ENCODE measurements at regions not wholly inside any gene's neighbourhood (a gene's known extent, or its start where the extent isn't known, plus 50 kb on each side); places are given as distances from the start of the nearest gene placed in this dataset.

DNA sequence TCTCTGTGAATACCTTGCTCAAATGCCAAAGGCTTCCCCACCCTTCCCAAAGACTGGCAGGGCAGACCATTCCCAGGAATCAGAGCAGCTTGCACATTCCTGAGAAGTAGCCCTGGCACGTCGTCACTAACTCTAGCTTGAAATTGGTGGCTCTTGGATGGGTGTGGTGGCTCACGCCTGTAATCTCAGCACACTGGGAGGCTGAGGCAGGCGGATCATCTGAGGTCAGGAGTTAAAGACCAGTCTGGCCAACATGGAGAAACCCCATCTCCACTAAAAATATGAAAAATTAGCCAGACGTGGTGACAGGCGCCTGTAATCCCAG, 108.2 kb upstream of the MPP7 start:
- H3K4me2 ChIP-seq (ENCODE audit: low read length): no peak overlapping the region
- no peaks in the 10 kb centered on the region for H3K4me1 ChIP-seq (ENCODE audit: control insufficient read depth in 1 of 2, insufficient read depth in 2 of 2, low read length in 2 of 2)
- intact Hi-C loops (cut with micrococcal nuclease): no loop called here
- no peaks in the 10 kb centered on the region for H3K36me3 ChIP-seq (ENCODE audit: control insufficient read depth in 1 of 2, insufficient read depth in 2 of 2, low read length in 2 of 2)
- no peaks in the 10 kb centered on the region for H3K9me2 ChIP-seq (ENCODE audit: insufficient read depth)
- no peaks in the 10 kb centered on the region for H3K27me3 ChIP-seq (ENCODE audit: insufficient read depth, low read length)
- no peaks in the 10 kb centered on the region for H4K20me1 ChIP-seq (ENCODE audit: insufficient read depth)
- H2AFZ ChIP-seq (ENCODE audit: low read depth, low read length, poor library complexity, severe bottlenecking): no peak overlapping the region
- RAD21 ChIA-PET (ENCODE audit: low non-redundant PET in 1 of 2, low total read pairs in 2 of 2, uncharacterized antibody in 2 of 2, unreplicated experiment in 2 of 2): no interaction called here
- no peaks in the 10 kb centered on the region for H3K79me2 ChIP-seq (ENCODE audit: insufficient read depth, low read length)
- no peak overlapping the region for H3K27ac ChIP-seq (ENCODE audit: low read depth, low read length)
- H3K9ac ChIP-seq (ENCODE audit: low read length): no peak overlapping the region
- no peaks in the 10 kb centered on the region for H3K9me3 ChIP-seq (ENCODE audit: control insufficient read depth in 1 of 2, insufficient read depth in 1 of 2, low read depth in 1 of 2, low read length in 2 of 2)
- no TSS peak for BruUV-seq (replicated peaks)
- DNase-seq (ENCODE audit: low read depth, low spot score): no peak
- H3K4me3 ChIP-seq (replicated peaks in 1 of 2; ENCODE audit: low read depth in 1 of 2, low read length in 2 of 2): no peak overlapping the region
- CTCF ChIA-PET: interaction anchor here (0.6 kb wide), 1 partner anchor 17 kb away, joined by 3 read pairs; no protein-coding TSS in a partner anchor
- no peak for ATAC-seq
- TF ChIP-seq, protein P1, sequence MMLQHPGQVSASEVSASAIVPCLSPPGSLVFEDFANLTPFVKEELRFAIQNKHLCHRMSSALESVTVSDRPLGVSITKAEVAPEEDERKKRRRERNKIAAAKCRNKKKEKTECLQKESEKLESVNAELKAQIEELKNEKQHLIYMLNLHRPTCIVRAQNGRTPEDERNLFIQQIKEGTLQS (IDR thresholded peaks at IDR 0.05): no peak
- TF ChIP-seq MAX (IDR thresholded peaks at IDR 0.05) (no peak), EZH2 (IDR thresholded peaks at IDR 0.05) (no peak), ELF1 (IDR thresholded peaks at IDR 0.05; ENCODE audit: borderline replicate concordance, low read depth) (no peak), SRF (IDR thresholded peaks at IDR 0.05; ENCODE audit: low read depth) (no peak), SIN3A (IDR thresholded peaks at IDR 0.05; ENCODE audit: low read depth) (no peak), SP1 (IDR thresholded peaks at IDR 0.05; ENCODE audit: low read depth) (no peak), POLR2A (IDR thresholded peaks at IDR 0.05; ENCODE audit: borderline replicate concordance, extremely low read depth, insufficient read depth, insufficient read length) (no peak), CBX3 (IDR thresholded peaks at IDR 0.05; ENCODE audit: low read depth) (no peak), FOSL1 (IDR thresholded peaks at IDR 0.05; ENCODE audit: low read depth) (no peak), POLR2AphosphoS5 (IDR thresholded peaks at IDR 0.05; ENCODE audit: low read depth, low read length) (no peak), TCF7L2 (IDR thresholded peaks at IDR 0.05; ENCODE audit: borderline replicate concordance, extremely low read depth, insufficient read depth, insufficient read length) (no peak), YY1 (IDR thresholded peaks at IDR 0.05; ENCODE audit: extremely low read depth, insufficient replicate concordance, low read depth, low read length) (no peak)
- TF ChIP-seq, protein P2, sequence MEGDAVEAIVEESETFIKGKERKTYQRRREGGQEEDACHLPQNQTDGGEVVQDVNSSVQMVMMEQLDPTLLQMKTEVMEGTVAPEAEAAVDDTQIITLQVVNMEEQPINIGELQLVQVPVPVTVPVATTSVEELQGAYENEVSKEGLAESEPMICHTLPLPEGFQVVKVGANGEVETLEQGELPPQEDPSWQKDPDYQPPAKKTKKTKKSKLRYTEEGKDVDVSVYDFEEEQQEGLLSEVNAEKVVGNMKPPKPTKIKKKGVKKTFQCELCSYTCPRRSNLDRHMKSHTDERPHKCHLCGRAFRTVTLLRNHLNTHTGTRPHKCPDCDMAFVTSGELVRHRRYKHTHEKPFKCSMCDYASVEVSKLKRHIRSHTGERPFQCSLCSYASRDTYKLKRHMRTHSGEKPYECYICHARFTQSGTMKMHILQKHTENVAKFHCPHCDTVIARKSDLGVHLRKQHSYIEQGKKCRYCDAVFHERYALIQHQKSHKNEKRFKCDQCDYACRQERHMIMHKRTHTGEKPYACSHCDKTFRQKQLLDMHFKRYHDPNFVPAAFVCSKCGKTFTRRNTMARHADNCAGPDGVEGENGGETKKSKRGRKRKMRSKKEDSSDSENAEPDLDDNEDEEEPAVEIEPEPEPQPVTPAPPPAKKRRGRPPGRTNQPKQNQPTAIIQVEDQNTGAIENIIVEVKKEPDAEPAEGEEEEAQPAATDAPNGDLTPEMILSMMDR (IDR thresholded peaks at IDR 0.05 in 2 of 3, conservative IDR thresholded peaks at IDR 0.05 in 1 of 3; ENCODE audit: borderline replicate concordance in 1 of 3, insufficient read depth in 1 of 3, low read depth in 2 of 3, low read length in 2 of 3): no peak
- TF ChIP-seq, protein P3, sequence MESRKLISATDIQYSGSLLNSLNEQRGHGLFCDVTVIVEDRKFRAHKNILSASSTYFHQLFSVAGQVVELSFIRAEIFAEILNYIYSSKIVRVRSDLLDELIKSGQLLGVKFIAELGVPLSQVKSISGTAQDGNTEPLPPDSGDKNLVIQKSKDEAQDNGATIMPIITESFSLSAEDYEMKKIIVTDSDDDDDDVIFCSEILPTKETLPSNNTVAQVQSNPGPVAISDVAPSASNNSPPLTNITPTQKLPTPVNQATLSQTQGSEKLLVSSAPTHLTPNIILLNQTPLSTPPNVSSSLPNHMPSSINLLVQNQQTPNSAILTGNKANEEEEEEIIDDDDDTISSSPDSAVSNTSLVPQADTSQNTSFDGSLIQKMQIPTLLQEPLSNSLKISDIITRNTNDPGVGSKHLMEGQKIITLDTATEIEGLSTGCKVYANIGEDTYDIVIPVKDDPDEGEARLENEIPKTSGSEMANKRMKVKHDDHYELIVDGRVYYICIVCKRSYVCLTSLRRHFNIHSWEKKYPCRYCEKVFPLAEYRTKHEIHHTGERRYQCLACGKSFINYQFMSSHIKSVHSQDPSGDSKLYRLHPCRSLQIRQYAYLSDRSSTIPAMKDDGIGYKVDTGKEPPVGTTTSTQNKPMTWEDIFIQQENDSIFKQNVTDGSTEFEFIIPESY (IDR thresholded peaks at IDR 0.05; ENCODE audit: extremely low read depth, insufficient replicate concordance, low read length): no peak
- POLR2A ChIA-PET: no interaction called here
